HEK293 (cell line): ENCODE measurements at regions not wholly inside any gene's neighbourhood (a gene's known extent, or its start where the extent isn't known, plus 50 kb on each side); places are given as distances from the start of the nearest gene placed in this dataset.

ENCODE experiments used
- CTCF ChIA-PET: fragments of 350-600 bp; formaldehyde crosslinking; extraction: SDS; loops from one replicate; lab custom pipeline; 2021; ENCODE audit warnings: antibody characterized with exemption; lab: Yijun Ruan, JAX
- POLR2A ChIA-PET: fragments of 300-600 bp; formaldehyde crosslinking; extraction: SDS; loops from one replicate; lab custom pipeline; 2020; ENCODE audit warnings: antibody characterized with exemption, inconsistent platforms; lab: Yijun Ruan, JAX
- H3K27ac ChIP-seq: fragments of 200-500 bp; sonication (Bioruptor generic); 2 replicates; pipeline ENCODE4 v1.5.1; 2014; ENCODE audit warnings: low read depth, low read length, control low read depth, inconsistent platforms; ENCODE audit errors: extremely low read depth
- H3K36me3 ChIP-seq, 2 experiments: fragments of 200-500 bp in 1 of 2; sonication (Bioruptor generic) in 1 of 2; 1 replicate in 1 of 2; 2 replicates in 1 of 2; pipeline ENCODE4 v1.5.1; 2014 to 2017; ENCODE audit warnings: inconsistent platforms in 2 of 2, low read length in 2 of 2; ENCODE audit not compliant: control insufficient read depth in 2 of 2, insufficient read depth in 1 of 2
- H3K4me1 ChIP-seq: fragments of 200-500 bp; sonication (Bioruptor generic); 2 replicates; pipeline ENCODE4 v1.5.1; 2014; ENCODE audit warnings: mild to moderate bottlenecking, low read length, inconsistent platforms; ENCODE audit not compliant: control insufficient read depth, insufficient read depth
- H3K4me3 ChIP-seq: 2 replicates; pipeline ENCODE4 v1.5.1; 2011; ENCODE audit warnings: low read depth, mild to moderate bottlenecking, control low read depth, low read length, moderate library complexity
- H3K9me3 ChIP-seq: fragments of 200-500 bp; sonication (Bioruptor generic); 2 replicates; pipeline ENCODE4 v1.5.1; 2014; ENCODE audit warnings: low read depth, low read length, inconsistent platforms; ENCODE audit not compliant: control insufficient read depth, insufficient read depth
- KLF1 ChIP-seq: fragments of 450-650 bp; formaldehyde crosslinking; IDR thresholded peaks from 2 replicates; pipeline ENCODE4 v1.5.1; 2016; ENCODE audit warnings: missing biosample characterization, missing genetic modification characterization
- KLF16 ChIP-seq: fragments of 450-650 bp; formaldehyde crosslinking; IDR thresholded peaks from 2 replicates; pipeline ENCODE4 v1.5.1; 2017; ENCODE audit warnings: missing biosample characterization, missing genetic modification characterization
- MEIS1 ChIP-seq: sonication (generic); formaldehyde crosslinking; IDR thresholded peaks from 2 replicates; pipeline ENCODE4 v1.8.1; 2022; ENCODE audit warnings: missing genetic modification reagents, mild to moderate bottlenecking, borderline replicate concordance
- MYNN ChIP-seq: fragments of 450-650 bp; formaldehyde crosslinking; IDR thresholded peaks from 2 replicates; pipeline ENCODE4 v1.5.1; 2016; ENCODE audit warnings: missing biosample characterization, missing genetic modification characterization, borderline replicate concordance
- PATZ1 ChIP-seq: fragments of 450-650 bp; formaldehyde crosslinking; IDR thresholded peaks from 2 replicates; pipeline ENCODE4 v1.5.1; 2016; ENCODE audit warnings: missing biosample characterization, missing genetic modification characterization
- PRDM6 ChIP-seq: fragments of 450-650 bp; formaldehyde crosslinking; IDR thresholded peaks from 2 replicates; pipeline ENCODE4 v1.5.1; 2017; ENCODE audit warnings: missing biosample characterization, missing genetic modification characterization
- TCF7L2 ChIP-seq: IDR thresholded peaks from 2 replicates; pipeline ENCODE4 v1.6.1; 2011; ENCODE audit warnings: low read depth, mild to moderate bottlenecking, inconsistent platforms, low read length, moderate library complexity, borderline replicate concordance
- TRIM28 ChIP-seq: IDR thresholded peaks from 2 replicates; pipeline ENCODE4 v1.6.1; 2011; ENCODE audit warnings: low read length, control low read depth, borderline replicate concordance
- WT1 ChIP-seq: fragments of 450-650 bp; formaldehyde crosslinking; IDR thresholded peaks from 2 replicates; pipeline ENCODE4 v1.5.1; 2016; ENCODE audit warnings: missing biosample characterization, missing genetic modification characterization
- ZNF121 ChIP-seq: fragments of 450-650 bp; formaldehyde crosslinking; IDR thresholded peaks from 2 replicates; pipeline ENCODE4 v1.5.1; 2016; ENCODE audit warnings: missing biosample characterization, missing genetic modification characterization
- ZNF138 ChIP-seq: fragments of 450-650 bp; formaldehyde crosslinking; IDR thresholded peaks from 2 replicates; pipeline ENCODE4 v1.5.1; 2016; ENCODE audit warnings: missing biosample characterization, missing genetic modification characterization, borderline replicate concordance
- ZNF274 ChIP-seq, 2 experiments: fragments of 200-500 bp in 1 of 2; fragments of 450-650 bp in 1 of 2; sonication (Bioruptor generic) in 1 of 2; formaldehyde crosslinking in 1 of 2; IDR thresholded peaks; 2 replicates each; pipeline versions ENCODE4 v1.5.1 to v1.6.1; 2014 to 2016; ENCODE audit warnings: borderline replicate concordance in 1 of 2, inconsistent platforms in 1 of 2, low read length in 1 of 2, missing biosample characterization in 1 of 2, missing genetic modification characterization in 1 of 2
- ZNF302 ChIP-seq: fragments of 450-650 bp; formaldehyde crosslinking; IDR thresholded peaks from 2 replicates; pipeline ENCODE4 v1.5.1; 2016; ENCODE audit warnings: missing biosample characterization, missing genetic modification characterization, low read depth
- ZNF404 ChIP-seq: fragments of 450-650 bp; formaldehyde crosslinking; IDR thresholded peaks from 2 replicates; pipeline ENCODE4 v1.5.1; 2017; ENCODE audit warnings: missing biosample characterization, missing genetic modification characterization
- ZNF514 ChIP-seq: fragments of 450-650 bp; formaldehyde crosslinking; IDR thresholded peaks from 2 replicates; pipeline ENCODE4 v1.5.1; 2016; ENCODE audit warnings: missing biosample characterization, missing genetic modification characterization
- ZNF664 ChIP-seq: fragments of 450-650 bp; formaldehyde crosslinking; IDR thresholded peaks from 2 replicates; pipeline ENCODE4 v1.5.1; 2016; ENCODE audit warnings: missing biosample characterization, missing genetic modification characterization
- ZNF777 ChIP-seq: fragments of 450-650 bp; formaldehyde crosslinking; IDR thresholded peaks from 2 replicates; pipeline ENCODE4 v1.5.1; 2017; ENCODE audit warnings: missing biosample characterization, missing genetic modification characterization, borderline replicate concordance

- Histone ChIP-seq H3K36me3 (no peaks in the 10 kb centered on the region), H3K27ac (no peak overlapping the region), H3K4me1 (no peaks in the 10 kb centered on the region), H3K9me3 (no peaks in the 10 kb centered on the region), H3K4me3 (no peak overlapping the region)
- ChIA-PET CTCF (no interaction called here), POLR2A (no interaction called here)
- TF ChIP-seq KLF16 (no peak), KLF1 (tag by site-specific recombination) (no peak)
Observed at GRCh38 chr18:65547046-65547445, 203.8 kb upstream of the CDH7 start.

GRCh38 chr18:65544701-65545100 lies 206.1 kb upstream of the CDH7 start:
- no peaks in the 10 kb centered on the region for H3K4me1 ChIP-seq
- H3K36me3 ChIP-seq: no peaks in the 10 kb centered on the region
- H3K4me3 ChIP-seq: no peak overlapping the region
- TF ChIP-seq ZNF138 (tag by site-specific recombination): no peak
- no peak for TF ChIP-seq MEIS1 (CRISPR knock-in tag)
- no peak for TF ChIP-seq ZNF121
- no peak for TF ChIP-seq ZNF664
- no peak for TF ChIP-seq PATZ1 (tag by site-specific recombination)
- no peak for TF ChIP-seq ZNF777 (tag by site-specific recombination)
- POLR2A ChIA-PET: no interaction called here
- CTCF ChIA-PET: no interaction called here
- H3K9me3 ChIP-seq: no peaks in the 10 kb centered on the region
- no peak overlapping the region for H3K27ac ChIP-seq

- Histone ChIP-seq H3K4me1 (peaks cover 3% of the 10 kb centered on the region; the same call in 1 of the 2 replicates), H3K27ac (no peak overlapping the region), H3K36me3 (no peaks in the 10 kb centered on the region), H3K4me3 (no peak overlapping the region), H3K9me3 (no peaks in the 10 kb centered on the region)
- TF ChIP-seq ZNF514 (tag by site-specific recombination): no peak
- TF ChIP-seq PRDM6 (tag by site-specific recombination): peak; percentile 55
- 0 out of 2 replicates have a peak, but pooled peaks have one; percentile 12 for TF ChIP-seq TRIM28
- TF ChIP-seq MYNN (tag by site-specific recombination): no peak
- TF ChIP-seq TCF7L2: peak; percentile 52; the same call in 1 of the 2 replicates
- no peak for TF ChIP-seq ZNF302
- TF ChIP-seq WT1 (tag by site-specific recombination): peak; percentile 88
- TF ChIP-seq ZNF404 (tag by site-specific recombination): no peak
- TF ChIP-seq ZNF274 (IDR thresholded peaks at IDR 0.05; ENCODE audit: low read length): no peak
- no peak for TF ChIP-seq ZNF274 (tag by site-specific recombination; IDR thresholded peaks at IDR 0.05; ENCODE audit: borderline replicate concordance)
- CTCF ChIA-PET: no interaction called here
- POLR2A ChIA-PET: no interaction called here
Observed at GRCh38 chr18:65527879-65528633, 222.8 kb upstream of the CDH7 start.
